Loucy (cell line): ENCODE measurements at regions not wholly inside any gene's neighbourhood (a gene's known extent, or its start where the extent isn't known, plus 50 kb on each side); places are given as distances from the start of the nearest gene placed in this dataset.

ENCODE experiments used
- EZH2phosphoT487 ChIP-seq: fragments of 200-600 bp; IDR thresholded peaks from 2 replicates; pipeline ENCODE4 v1.6.1; 2018; ENCODE audit warnings: antibody characterized with exemption, mild to moderate bottlenecking, moderate library complexity, borderline replicate concordance
- TF ChIP-seq, protein P1 (sequence below): fragments of 200-600 bp; sonication (generic); conservative IDR thresholded peaks from 2 replicates; pipeline ENCODE4 v1.5.1; 2014; ENCODE audit warnings: mild to moderate bottlenecking, antibody characterized with exemption, low read length

DNA sequence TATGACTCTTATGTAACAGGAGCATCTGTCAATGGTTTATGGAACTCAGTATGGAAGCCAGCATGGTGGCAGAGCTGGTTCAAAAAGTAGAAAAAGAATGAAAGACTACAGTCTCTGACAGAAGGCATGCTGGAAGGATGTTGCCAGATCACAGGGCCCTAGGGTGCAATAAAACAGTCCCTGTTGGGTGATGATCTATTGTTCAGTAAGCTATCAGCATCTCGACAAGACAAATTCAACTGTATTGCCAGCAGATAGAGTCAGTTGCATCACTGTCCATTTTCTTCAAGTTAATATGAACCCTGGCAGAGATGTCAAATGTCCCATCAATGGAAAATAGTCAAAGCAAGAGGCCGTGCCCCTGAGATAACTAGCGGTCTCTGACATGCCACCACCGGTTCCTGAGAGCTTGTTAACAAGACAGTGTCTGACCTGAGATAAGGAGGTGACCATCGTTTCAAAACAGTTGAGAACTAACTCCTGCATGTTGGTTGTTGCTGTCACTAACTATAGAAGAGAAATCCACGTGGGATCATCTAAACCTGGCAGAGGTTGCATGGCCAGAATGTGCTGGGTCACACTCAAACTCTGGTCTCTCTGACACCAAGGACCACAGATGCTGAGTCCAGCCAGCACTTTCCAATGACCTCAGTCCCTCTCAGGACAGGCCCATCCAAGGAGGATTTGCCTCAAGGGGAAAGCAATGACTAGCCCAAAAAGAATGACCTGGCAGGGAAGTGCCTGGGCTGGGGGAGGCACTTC is 125.9 kb downstream of the RIPK4 start:
- TF ChIP-seq, protein P1, sequence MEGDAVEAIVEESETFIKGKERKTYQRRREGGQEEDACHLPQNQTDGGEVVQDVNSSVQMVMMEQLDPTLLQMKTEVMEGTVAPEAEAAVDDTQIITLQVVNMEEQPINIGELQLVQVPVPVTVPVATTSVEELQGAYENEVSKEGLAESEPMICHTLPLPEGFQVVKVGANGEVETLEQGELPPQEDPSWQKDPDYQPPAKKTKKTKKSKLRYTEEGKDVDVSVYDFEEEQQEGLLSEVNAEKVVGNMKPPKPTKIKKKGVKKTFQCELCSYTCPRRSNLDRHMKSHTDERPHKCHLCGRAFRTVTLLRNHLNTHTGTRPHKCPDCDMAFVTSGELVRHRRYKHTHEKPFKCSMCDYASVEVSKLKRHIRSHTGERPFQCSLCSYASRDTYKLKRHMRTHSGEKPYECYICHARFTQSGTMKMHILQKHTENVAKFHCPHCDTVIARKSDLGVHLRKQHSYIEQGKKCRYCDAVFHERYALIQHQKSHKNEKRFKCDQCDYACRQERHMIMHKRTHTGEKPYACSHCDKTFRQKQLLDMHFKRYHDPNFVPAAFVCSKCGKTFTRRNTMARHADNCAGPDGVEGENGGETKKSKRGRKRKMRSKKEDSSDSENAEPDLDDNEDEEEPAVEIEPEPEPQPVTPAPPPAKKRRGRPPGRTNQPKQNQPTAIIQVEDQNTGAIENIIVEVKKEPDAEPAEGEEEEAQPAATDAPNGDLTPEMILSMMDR = no peak
- no peak for TF ChIP-seq EZH2phosphoT487
